WTC11 (cell line): ENCODE measurements at regions not wholly inside any gene's neighbourhood (a gene's known extent, or its start where the extent isn't known, plus 50 kb on each side); places are given as distances from the start of the nearest gene placed in this dataset.

ENCODE experiments used
- ATAC-seq: fragments of 200-7000 bp; cut with Tn5 transposase; 2 replicates; pipeline ENCODE4 v1.10.0; 2021; ENCODE audit warnings: mild to moderate bottlenecking, moderate library complexity
- CTCF ChIA-PET: fragments of 300-600 bp; sonication (Branson Sonifier 250); formaldehyde crosslinking; loops from one replicate; lab custom pipeline; 2021; ENCODE audit warnings: antibody characterized with exemption; lab: Charles Lee
- POLR2A ChIA-PET: fragments of 350-600 bp; sonication (Branson Sonifier 250); formaldehyde crosslinking; loops from one replicate; lab custom pipeline; 2021; ENCODE audit warnings: antibody characterized with exemption; lab: Charles Lee
- DNase-seq: peaks from one replicate; pipeline ENCODE4 v3.0.0; 2021; ENCODE audit warnings: low spot score
- H3K27ac Mint-ChIP-seq: 2 replicates; pipeline ENCODE4 v1.8.0; 2021; ENCODE audit warnings: mixed read lengths
- H3K27me3 Mint-ChIP-seq: 2 replicates; pipeline ENCODE4 v1.8.0; 2021; ENCODE audit warnings: low read depth, mild to moderate bottlenecking, moderate library complexity, mixed read lengths
- H3K36me3 Mint-ChIP-seq: 2 replicates; pipeline ENCODE4 v1.8.0; 2021; ENCODE audit warnings: mixed read lengths
- H3K4me1 Mint-ChIP-seq: 2 replicates; pipeline ENCODE4 v1.8.0; 2022; ENCODE audit warnings: mixed read lengths
- H3K4me3 Mint-ChIP-seq: 2 replicates; pipeline ENCODE4 v1.8.0; 2021; ENCODE audit warnings: mild to moderate bottlenecking, moderate library complexity, mixed read lengths
- H3K9me3 Mint-ChIP-seq: 2 replicates; pipeline ENCODE4 v1.8.0; 2021; ENCODE audit warnings: mixed read lengths
- ATF3 ChIP-seq: sonication (generic); formaldehyde crosslinking; conservative IDR thresholded peaks from 2 replicates; pipeline ENCODE4 v1.8.1; 2022; ENCODE audit warnings: mild to moderate bottlenecking, missing genetic modification reagents
- CBFB ChIP-seq: sonication (generic); formaldehyde crosslinking; IDR thresholded peaks from 2 replicates; pipeline ENCODE4 v1.8.1; 2022; ENCODE audit warnings: mild to moderate bottlenecking, low read depth, missing genetic modification reagents
- CDX4 ChIP-seq: fragments of 250-450 bp; sonication (Bioruptor Pico); IDR thresholded peaks from 2 replicates; pipeline ENCODE4 v1.9.0; 2021; ENCODE audit warnings: moderate library complexity, mild to moderate bottlenecking, inconsistent platforms, borderline replicate concordance
- E2F4 ChIP-seq: sonication (generic); formaldehyde crosslinking; IDR thresholded peaks from 2 replicates; pipeline ENCODE4 v1.8.1; 2022; ENCODE audit warnings: low read depth, mild to moderate bottlenecking, moderate library complexity, missing genetic modification reagents, borderline replicate concordance
- EMX1 ChIP-seq: fragments of 250-450 bp; sonication (Bioruptor Pico); IDR thresholded peaks from 2 replicates; pipeline ENCODE4 v1.8.0; 2021; ENCODE audit warnings: mild to moderate bottlenecking
- ERG ChIP-seq: fragments of 250-450 bp; sonication (Bioruptor Pico); IDR thresholded peaks from 2 replicates; pipeline ENCODE4 v1.8.0; 2021; ENCODE audit warnings: mild to moderate bottlenecking
- ESRRA ChIP-seq: sonication (generic); formaldehyde crosslinking; IDR thresholded peaks from 2 replicates; pipeline ENCODE4 v1.8.1; 2022; ENCODE audit warnings: mild to moderate bottlenecking, missing genetic modification reagents, borderline replicate concordance
- FOXP4 ChIP-seq: sonication (generic); formaldehyde crosslinking; IDR thresholded peaks from 2 replicates; pipeline ENCODE4 v1.8.0; 2022; ENCODE audit warnings: mild to moderate bottlenecking, missing genetic modification reagents
- GRHL2 ChIP-seq: fragments of 250-450 bp; sonication (Bioruptor Pico); IDR thresholded peaks from 2 replicates; pipeline ENCODE4 v1.8.0; 2022; ENCODE audit warnings: mild to moderate bottlenecking, moderate library complexity; ENCODE audit not compliant: insufficient replicate concordance, severe bottlenecking
- GTF2I ChIP-seq: fragments of 250-450 bp; sonication (Bioruptor Pico); conservative IDR thresholded peaks from 2 replicates; pipeline ENCODE4 v1.4.0; 2021; ENCODE audit warnings: mild to moderate bottlenecking
- HMGA2 ChIP-seq: fragments of 250-450 bp; sonication (Bioruptor Pico); IDR thresholded peaks from 2 replicates; pipeline ENCODE4 v1.4.0; 2021; ENCODE audit warnings: mild to moderate bottlenecking, moderate library complexity
- IRF1 ChIP-seq: sonication (generic); formaldehyde crosslinking; IDR thresholded peaks from 2 replicates; pipeline ENCODE4 v1.8.0; 2023; ENCODE audit warnings: missing genetic modification reagents
- MAX ChIP-seq: sonication (generic); formaldehyde crosslinking; IDR thresholded peaks from 2 replicates; pipeline ENCODE4 v1.8.0; 2022; ENCODE audit warnings: mild to moderate bottlenecking, missing genetic modification reagents
- MLX ChIP-seq: sonication (generic); formaldehyde crosslinking; IDR thresholded peaks from 2 replicates; pipeline ENCODE4 v1.8.1; 2023; ENCODE audit warnings: mild to moderate bottlenecking, missing genetic modification reagents, moderate library complexity
- MXD4 ChIP-seq: fragments of 250-450 bp; sonication (Bioruptor Pico); IDR thresholded peaks from 2 replicates; pipeline ENCODE4 v1.8.0; 2021; ENCODE audit warnings: mild to moderate bottlenecking, moderate library complexity, borderline replicate concordance
- MYBL2 ChIP-seq: sonication (generic); formaldehyde crosslinking; IDR thresholded peaks from 2 replicates; pipeline ENCODE4 v1.8.1; 2023; ENCODE audit warnings: mild to moderate bottlenecking, moderate library complexity, missing genetic modification reagents
- NFE2L1 ChIP-seq: sonication (generic); formaldehyde crosslinking; IDR thresholded peaks from 2 replicates; pipeline ENCODE4 v1.8.1; 2023; ENCODE audit warnings: missing genetic modification reagents
- NR1H2 ChIP-seq: sonication (generic); formaldehyde crosslinking; IDR thresholded peaks from 2 replicates; pipeline ENCODE4 v1.9.0; 2021; ENCODE audit warnings: mild to moderate bottlenecking, moderate library complexity, missing genetic modification reagents
- NR3C1 ChIP-seq: sonication (generic); formaldehyde crosslinking; conservative IDR thresholded peaks from 2 replicates; pipeline ENCODE4 v1.8.1; 2023; ENCODE audit warnings: low read depth, mild to moderate bottlenecking, missing genetic modification reagents
- RORB ChIP-seq: fragments of 250-450 bp; sonication (Bioruptor Pico); IDR thresholded peaks from 2 replicates; pipeline ENCODE4 v1.9.0; 2021; ENCODE audit warnings: mild to moderate bottlenecking
- TEAD1 ChIP-seq: sonication (generic); formaldehyde crosslinking; IDR thresholded peaks from 2 replicates; pipeline ENCODE4 v1.8.0; 2022; ENCODE audit warnings: mild to moderate bottlenecking, missing genetic modification reagents
- TEAD4 ChIP-seq: sonication (generic); formaldehyde crosslinking; IDR thresholded peaks from 2 replicates; pipeline ENCODE4 v1.8.0; 2022; ENCODE audit warnings: mild to moderate bottlenecking, missing genetic modification reagents
- ZNF121 ChIP-seq: sonication (generic); formaldehyde crosslinking; IDR thresholded peaks from 2 replicates; pipeline ENCODE4 v1.8.0; 2023; ENCODE audit warnings: missing genetic modification reagents
- ZNF416 ChIP-seq: fragments of 250-450 bp; sonication (Bioruptor Pico); IDR thresholded peaks from 2 replicates; pipeline ENCODE4 v1.9.0; 2021; ENCODE audit warnings: mild to moderate bottlenecking, inconsistent platforms
- ZSCAN18 ChIP-seq: fragments of 250-450 bp; sonication (Bioruptor Pico); IDR thresholded peaks from 2 replicates; pipeline ENCODE4 v2.1.2; 2022; ENCODE audit warnings: mild to moderate bottlenecking, moderate library complexity

- DNase-seq (peak; percentile 11), ATAC-seq (peak; percentile 79)
- Mint-ChIP-seq H3K27ac (no peak overlapping the region), H3K4me1 (peaks cover 6% of the 10 kb centered on the region), H3K27me3 (no peaks in the 10 kb centered on the region), H3K9me3 (no peaks in the 10 kb centered on the region), H3K36me3 (no peaks in the 10 kb centered on the region), H3K4me3 (no peak overlapping the region)
- POLR2A ChIA-PET, result no interaction called here
- CTCF ChIA-PET, result no interaction called here
- no peak for TF ChIP-seq ESRRA (CRISPR knock-in tag)
- no peak for TF ChIP-seq CDX4 (CRISPR knock-in tag)
- no peak for TF ChIP-seq NR3C1 (CRISPR knock-in tag)
- TF ChIP-seq E2F4 (CRISPR knock-in tag), result no peak
- TF ChIP-seq ATF3 (CRISPR knock-in tag), result no peak
- no peak for TF ChIP-seq RORB (CRISPR knock-in tag)
- TF ChIP-seq ZNF416 (CRISPR knock-in tag), result no peak
- no peak for TF ChIP-seq MXD4 (CRISPR knock-in tag)
Measured at GRCh38 chr1:80349218-80349617, 1342.7 kb upstream of the ADGRL4 start.

GRCh38 chr1:80341021-80341420 lies 1334.5 kb upstream of the ADGRL4 start:
- no peak for DNase-seq
- TF ChIP-seq IRF1 (CRISPR knock-in tag) (no peak), MYBL2 (CRISPR knock-in tag) (no peak), ERG (CRISPR knock-in tag) (no peak), GTF2I (CRISPR knock-in tag) (no peak), ZNF416 (CRISPR knock-in tag) (no peak), ZSCAN18 (no peak), NR1H2 (CRISPR knock-in tag) (no peak)

GRCh38 chr1:80318108-80318507 lies 1311.6 kb upstream of the ADGRL4 start:
- no peak for DNase-seq
- H3K36me3 Mint-ChIP-seq, result no peaks in the 10 kb centered on the region
- no peaks in the 10 kb centered on the region for H3K9me3 Mint-ChIP-seq
- no peaks in the 10 kb centered on the region for H3K27me3 Mint-ChIP-seq
- H3K27ac Mint-ChIP-seq, result no peak overlapping the region
- peaks cover 6% of the 10 kb centered on the region for H3K4me1 Mint-ChIP-seq
- no peak overlapping the region for H3K4me3 Mint-ChIP-seq
- CTCF ChIA-PET, result no interaction called here
- POLR2A ChIA-PET, result no interaction called here
- ATAC-seq, result no peak
- no peak for TF ChIP-seq MAX (CRISPR knock-in tag)
- no peak for TF ChIP-seq GRHL2 (CRISPR knock-in tag)
- TF ChIP-seq NFE2L1 (CRISPR knock-in tag), result no peak
- TF ChIP-seq MLX, result no peak
- TF ChIP-seq FOXP4, result no peak
- TF ChIP-seq NR1H2 (CRISPR knock-in tag), result no peak
- TF ChIP-seq CBFB (CRISPR knock-in tag), result no peak
- no peak for TF ChIP-seq EMX1
- TF ChIP-seq TEAD1 (CRISPR knock-in tag), result no peak
- TF ChIP-seq HMGA2 (CRISPR knock-in tag), result no peak
- no peak for TF ChIP-seq ATF3 (CRISPR knock-in tag)
- TF ChIP-seq TEAD4, result no peak
- TF ChIP-seq ZNF121 (CRISPR knock-in tag), result no peak

More at GRCh38 chr1:80341021-80341420, 1334.5 kb upstream of the ADGRL4 start:
- Mint-ChIP-seq H3K27me3 (no peaks in the 10 kb centered on the region), H3K27ac (no peak overlapping the region), H3K4me3 (no peak overlapping the region), H3K9me3 (peaks cover 24% of the 10 kb centered on the region), H3K36me3 (peaks cover 13% of the 10 kb centered on the region), H3K4me1 (no peaks in the 10 kb centered on the region)
- no peak for ATAC-seq
- POLR2A ChIA-PET, result no interaction called here
- CTCF ChIA-PET, result no interaction called here
